Middle frontal gyrus (tissue), 1 donor: ENCODE measurements at regions not wholly inside any gene's neighbourhood (a gene's known extent, or its start where the extent isn't known, plus 50 kb on each side); places are given as distances from the start of the nearest gene placed in this dataset.
"Not testable (repeated sequence)": the region's sequence is repeated elsewhere in the genome, so short reads cannot be mapped to it uniquely, and the experiment has no call there.

Source experiments
- DNase-seq: peaks from one replicate; pipeline ENCODE4 v3.0.0-alpha.2; 2015; ENCODE audit warnings: low spot score; ENCODE audit errors: extremely low spot score

DNA sequence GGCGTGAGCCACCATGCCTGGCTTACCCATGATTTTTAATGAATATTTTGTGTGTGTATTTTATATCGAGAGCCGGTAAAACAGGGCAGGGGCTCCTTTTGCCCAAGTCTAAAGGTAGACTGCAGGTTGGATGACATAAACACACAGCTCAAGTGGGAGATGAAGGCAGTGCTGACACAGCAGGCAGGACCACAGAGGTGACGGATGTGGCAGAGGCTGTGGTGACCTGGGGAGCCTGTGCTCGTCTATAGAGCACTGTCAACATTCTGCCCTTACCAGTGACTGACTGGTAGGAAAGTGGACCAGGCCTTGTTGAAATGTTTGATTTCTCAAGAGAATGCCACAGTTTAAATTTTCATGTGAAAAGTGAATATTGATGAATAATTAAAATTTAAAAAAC, 137.5 kb downstream of the ZFP64 start:
- DNase-seq = no peak

DNA sequence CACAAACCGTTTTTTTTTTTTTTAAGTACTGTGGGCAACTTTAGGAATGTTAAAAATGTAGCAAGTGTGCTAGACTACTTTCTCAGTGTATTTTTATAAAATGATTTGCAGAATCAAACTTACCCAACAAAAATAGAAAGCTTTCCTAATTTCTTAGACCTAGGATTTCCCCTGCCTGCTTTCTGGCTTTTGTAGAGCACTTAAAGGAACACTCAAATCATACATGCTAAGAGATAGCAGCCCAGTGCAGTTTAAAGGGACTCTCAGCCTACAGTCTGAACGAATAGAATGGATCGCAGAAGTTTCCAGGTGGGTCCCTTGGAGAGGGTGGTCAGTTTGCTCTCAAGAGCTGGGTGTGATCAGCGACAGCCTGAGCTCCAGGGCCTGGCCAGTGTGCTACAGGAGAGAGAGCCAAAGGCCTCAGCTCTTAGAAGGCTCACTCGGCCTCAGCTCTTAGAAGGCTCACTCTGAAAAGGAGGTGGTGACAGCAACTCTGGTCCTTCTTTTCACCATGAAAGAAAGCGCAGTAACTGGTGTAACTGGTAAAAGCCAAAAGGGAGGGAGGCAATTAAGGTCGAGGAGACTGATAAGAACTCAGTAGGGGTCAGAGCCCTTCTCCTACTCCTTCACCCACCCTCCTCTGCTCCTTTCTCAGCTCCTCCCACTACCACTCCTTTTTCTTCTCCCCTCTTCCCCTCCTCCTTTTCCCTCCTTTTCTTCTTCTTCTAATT, 142.4 kb downstream of the ZFP64 start:
- DNase-seq = no peak

DNA sequence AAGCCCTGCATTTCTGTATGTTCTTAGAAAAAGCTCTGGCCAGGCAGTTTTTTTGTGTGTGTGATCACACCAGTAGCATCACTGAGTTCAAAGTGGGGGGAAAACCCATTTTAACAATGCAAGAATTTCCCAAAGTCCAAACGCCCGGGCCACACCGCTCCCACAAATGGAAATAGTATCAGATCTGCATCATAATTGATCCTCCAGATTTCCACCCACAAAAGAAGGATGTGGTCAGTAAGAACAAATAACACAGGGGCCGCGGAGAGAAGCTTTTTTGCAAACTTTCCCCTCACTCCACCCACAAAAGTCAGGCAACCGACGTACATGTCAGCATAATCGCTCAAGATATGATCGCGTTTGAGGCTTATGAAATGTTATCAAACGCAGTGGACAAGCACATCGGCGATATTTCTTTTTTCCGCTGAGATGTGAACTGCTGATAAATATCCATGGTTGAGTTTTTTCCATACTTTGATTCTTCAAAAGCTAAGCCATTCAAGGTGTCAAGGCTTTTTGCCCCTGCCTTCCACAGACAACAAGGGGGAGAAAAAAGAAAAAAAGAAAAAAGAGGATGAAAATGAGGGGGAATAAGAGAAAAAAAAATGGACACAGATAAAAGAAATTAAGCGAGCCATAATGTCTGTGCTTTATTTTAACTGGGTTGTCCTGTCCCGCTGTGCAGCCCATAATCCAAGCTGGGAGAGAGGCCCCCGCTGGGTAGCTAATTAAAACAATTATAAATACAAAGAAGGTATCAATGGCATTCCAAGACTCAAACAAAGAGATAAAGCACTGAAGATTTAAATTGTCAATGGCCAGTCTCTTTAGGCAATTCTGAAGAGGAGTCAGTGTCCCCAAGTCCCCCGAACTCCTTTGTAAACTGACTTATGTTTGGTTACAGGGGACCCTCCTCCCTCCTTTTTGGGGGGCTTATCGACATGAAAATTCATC, 143.5 kb downstream of the ZFP64 start:
- no peak for DNase-seq

GRCh38 chr20:52041966-52042365, 149.6 kb downstream of the ZFP64 start:
- DNase-seq = no peak

DNA sequence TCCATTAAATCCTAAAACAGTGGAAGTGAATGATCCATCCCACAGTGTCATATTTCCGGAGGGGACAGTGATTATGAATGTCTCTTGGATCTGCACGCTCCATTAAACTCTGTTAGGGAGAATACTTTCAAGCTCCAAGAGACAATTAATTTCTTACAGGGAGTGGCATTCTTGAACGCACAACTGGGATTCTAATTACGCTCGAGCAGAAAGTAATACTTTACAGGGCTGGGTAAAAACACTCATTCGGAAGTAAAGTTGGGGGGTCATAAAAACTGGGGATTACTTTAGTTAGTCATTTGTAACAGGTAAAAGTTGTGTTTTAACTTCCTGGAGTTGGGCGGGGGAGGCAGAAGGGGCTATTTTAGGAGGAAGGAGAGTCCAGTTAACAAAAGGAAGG, 151.8 kb downstream of the ZFP64 start:
- DNase-seq = no peak

- not testable (repeated sequence) for DNase-seq
Observed at GRCh38 chr20:52038632-52039031, 152.9 kb downstream of the ZFP64 start.

DNA sequence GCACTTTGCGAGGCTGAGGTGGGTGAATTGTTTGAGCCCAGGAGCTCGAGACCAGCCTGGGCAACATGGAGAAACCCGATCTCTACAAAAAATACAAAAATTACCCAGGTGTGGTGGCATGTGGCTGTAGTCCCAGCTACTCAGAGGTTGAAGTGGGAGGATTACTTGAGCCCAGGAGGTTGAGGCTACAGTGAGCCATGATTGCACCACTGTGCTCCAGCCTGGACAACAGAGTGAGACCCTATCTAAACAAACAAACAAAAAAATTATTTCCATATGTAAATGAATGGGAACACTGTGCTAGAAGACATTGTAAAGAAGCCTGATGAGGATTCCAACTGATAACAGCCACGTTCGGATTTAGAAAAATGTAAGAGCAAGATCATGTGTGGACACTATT, 154.2 kb downstream of the ZFP64 start:
- DNase-seq = no peak

DNA sequence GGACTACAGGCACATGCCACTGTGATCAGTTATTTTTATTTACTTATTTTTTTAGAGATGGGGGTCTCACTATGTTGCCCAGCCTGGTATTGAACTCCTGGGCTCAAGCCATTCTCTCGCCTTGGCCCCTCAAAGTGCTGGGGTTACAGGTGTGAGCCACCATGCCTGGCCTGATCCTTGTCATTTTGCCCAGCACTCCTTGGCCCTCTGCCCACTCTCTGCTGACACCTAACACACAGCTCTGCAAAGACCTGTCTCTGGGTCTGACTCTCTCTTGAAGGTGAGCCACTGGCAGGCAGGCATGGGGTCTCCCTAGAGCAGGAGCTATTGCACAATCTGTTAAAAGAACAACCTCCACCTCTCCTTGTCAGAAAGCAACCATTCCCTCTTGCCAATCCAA, 155.6 kb downstream of the ZFP64 start:
- DNase-seq = no peak

DNA sequence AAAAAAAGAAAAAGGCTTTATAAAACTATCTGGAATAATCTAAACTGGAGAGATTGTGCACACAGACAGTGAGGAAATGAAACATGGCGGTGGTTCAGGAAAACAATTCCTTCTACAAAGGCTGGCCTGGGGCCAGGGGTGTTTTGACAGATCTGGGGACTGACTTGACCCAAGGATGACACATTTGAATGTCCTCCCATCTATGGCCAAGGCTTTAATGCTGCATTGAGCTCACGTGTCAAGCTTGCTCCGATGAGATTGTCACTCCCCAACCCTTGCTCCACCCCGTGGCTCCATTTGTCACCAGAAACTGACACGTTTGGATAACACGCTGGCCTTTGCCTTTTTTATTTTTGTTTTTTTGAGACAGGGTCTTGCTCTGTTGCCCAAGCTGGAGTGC, 156.1 kb downstream of the ZFP64 start:
- DNase-seq = no peak

GRCh38 chr20:52034581-52034980, 157.0 kb downstream of the ZFP64 start:
- no peak for DNase-seq

- no peak for DNase-seq
Observed at GRCh38 chr20:52033313-52033712, 158.3 kb downstream of the ZFP64 start.

DNA sequence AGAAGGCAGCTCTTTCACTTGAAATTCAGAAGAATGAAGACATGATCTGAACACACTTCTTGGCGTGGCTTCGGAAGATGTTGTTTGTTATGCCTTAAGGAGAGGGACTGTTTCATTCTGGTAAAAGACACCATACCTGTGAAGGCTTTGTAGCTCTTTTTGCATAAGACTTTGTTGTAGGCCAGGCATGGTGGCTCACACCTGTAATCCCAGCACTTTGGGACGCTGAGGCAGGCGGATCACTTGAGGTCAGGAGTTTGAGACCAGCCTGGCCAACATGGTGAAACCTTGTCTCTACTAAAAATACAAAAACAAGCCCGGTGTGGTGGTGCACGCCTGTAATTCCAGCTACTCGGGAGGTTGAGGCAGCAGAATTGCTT, 159.3 kb downstream of the ZFP64 start:
- not testable (repeated sequence) for DNase-seq

DNA sequence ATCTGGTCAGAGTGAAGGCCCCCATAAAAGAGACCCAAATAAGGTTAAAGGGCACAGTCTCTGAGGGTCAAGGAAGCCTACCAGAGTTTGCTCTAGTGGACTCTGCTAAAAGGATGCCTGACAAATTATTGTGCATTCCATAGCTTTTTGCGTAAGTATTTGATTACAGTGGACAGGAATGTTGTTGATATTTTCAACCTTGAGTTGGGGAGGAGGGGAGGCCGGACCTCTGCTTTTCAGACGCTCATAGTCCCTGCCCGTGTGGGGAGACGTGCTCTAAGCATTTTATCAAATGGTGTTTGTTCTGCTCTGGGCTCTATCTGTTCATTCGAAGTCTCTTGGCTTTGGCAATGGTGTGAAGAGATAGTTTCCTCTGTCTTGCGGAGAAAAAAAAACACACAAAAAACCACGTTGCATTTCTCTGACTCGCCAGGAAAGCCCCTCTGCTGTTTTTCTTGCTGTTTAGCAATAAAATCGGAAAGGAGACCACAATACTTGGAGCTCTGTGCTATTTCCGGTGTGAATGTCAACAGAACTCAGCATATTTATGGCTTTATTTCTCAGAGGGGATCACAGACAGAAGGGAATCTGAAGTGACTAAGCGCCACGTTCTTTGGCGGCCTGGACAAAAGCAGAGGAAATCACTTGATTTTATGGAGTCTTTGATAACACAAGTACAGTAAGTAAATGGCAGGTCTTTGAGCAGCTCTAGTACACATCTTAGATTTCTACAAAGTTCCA, 159.8 kb downstream of the ZFP64 start:
- no peak for DNase-seq

GRCh38 chr20:52031206-52031562, 160.4 kb downstream of the ZFP64 start:
- no peak for DNase-seq

DNA sequence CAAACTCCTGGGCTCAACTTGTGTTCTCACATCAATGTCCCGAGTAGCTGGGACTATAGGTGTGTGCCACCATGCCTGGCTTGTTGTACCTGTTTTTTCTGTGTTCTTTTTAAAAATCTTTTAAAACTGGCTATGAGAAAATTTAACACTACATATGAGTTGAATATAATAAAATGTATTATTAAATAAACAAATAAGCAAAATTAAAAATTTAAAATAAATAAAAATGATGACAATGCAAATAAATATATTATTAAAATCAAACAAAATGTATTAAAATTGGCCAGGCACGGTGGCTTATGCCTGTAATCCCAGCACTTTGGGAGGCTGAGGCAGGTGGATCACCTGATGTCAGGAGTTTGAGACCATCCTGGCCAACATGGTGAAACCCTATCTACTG, 162.4 kb downstream of the ZFP64 start:
- not testable (repeated sequence) for DNase-seq

DNA sequence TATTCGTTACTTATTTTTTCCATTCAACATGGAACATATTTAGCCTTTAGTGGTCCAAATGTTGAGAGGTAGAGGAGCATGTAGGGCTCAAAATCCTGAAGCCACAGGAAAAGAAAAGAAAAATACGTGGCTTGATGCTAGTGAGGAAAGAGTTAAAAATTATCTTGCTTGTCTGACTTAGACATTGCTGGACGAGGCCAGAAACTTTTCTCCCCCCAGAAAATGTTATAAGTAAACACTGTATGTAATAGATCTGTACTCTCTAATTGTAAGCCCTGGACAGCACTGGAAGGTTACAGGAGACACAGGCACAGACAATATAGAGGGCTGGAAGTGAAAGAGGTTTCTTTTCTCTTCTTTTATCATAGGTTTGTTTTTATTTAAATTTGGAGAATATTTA, 165.6 kb downstream of the ZFP64 start:
- no peak for DNase-seq

DNA sequence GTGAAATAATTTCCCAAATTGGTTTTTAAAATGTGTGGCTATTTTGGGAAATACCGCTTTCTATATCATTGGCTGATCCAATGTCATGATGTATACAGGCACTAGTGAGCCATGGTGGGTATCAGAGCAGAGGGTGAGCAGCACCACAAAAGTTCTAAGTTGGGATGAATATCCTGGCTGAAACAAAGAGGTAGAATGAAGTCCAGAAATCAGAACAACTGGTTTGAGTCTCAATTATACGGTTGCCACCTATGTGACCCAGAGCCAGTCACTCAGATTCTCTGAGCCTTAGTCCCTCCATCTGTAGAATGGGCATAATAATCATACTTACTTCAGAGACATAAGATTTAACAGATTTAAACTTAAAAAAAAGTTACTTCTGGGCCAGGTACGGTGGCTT, 172.3 kb downstream of the ZFP64 start:
- no peak for DNase-seq

DNA sequence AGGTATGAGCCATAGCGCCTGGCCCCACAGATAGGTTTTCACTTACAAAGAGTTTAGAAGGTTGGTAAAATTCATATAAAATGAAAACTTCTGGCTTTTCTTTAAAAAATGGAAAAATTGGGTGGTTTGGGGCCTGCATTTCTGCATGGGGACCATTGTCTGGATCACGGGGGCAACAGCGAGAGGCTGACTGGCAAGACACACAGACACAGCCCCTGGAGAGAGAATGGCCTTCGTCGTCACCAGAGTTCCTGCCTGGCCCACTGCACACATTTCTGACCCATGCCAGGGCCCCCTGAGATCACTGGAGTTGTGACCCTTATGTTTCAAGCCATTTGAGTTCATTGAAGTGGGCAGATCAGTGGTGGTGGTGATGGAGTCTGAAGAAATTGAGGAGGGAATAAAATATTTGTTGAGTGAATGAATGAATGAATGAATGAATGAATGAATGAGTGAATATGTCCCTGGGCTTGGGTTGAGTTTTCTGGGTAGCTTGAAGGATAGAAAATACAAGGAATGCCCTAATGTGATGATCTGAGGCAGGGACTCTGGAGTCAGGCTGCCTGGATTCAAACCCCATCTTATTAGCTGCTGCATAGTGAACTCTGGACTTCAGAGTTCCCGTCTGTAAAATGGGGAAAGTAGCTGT, 173.8 kb downstream of the ZFP64 start:
- no peak for DNase-seq

- no peak for DNase-seq
Observed at GRCh38 chr20:52016022-52016421, 175.6 kb downstream of the ZFP64 start.

DNA sequence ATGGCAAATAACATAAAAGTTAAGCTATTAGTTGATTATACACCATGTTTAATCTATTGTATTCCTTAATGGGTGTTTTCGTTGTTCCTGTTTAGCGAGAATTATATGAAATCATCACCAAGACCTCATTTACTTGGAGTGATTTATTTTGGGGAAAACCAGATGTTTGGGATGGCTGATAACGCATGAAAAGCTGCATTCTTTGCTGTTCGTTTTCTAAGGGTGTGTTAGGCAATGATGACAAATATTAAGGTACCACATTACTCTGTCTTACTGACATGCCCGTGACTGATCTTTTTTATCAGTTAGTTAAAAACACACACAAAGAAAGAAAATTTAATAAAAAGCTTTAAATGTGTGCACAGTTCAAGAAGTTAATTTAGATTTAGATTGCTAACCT, 176.4 kb downstream of the ZFP64 start:
- DNase-seq = no peak

- no peak for DNase-seq
Observed at GRCh38 chr20:52012079-52012478, 179.5 kb downstream of the ZFP64 start.

DNA sequence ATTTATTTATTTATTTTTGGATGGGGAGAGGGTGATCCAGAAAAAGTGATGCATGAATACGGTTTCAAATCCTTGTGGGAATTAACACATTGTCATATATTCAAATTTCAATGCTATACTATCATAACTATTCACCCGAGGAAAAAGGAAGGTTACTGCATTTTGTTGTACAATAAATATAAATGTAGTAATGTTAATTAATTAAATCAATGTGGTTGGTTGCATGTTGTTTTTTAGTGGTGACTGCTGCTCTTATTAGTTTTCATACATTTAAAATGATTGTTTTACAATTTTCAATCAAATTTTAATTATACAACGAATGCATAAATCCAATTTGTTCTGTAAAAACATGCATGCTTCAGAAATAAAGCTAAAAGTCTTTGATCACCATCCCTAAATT, 180.5 kb downstream of the ZFP64 start:
- no peak for DNase-seq
